ENCODE measurements at regions not wholly inside any gene's neighbourhood (a gene's known extent, or its start where the extent isn't known, plus 50 kb on each side); places are given as distances from the start of the nearest gene placed in this dataset.

- no peak for DNase-seq (ENCODE audit: low spot score)
Measured at GRCh38 chr2:103810875-103811274, 1043.0 kb upstream of the POU3F3 start.

- DNase-seq (ENCODE audit: low spot score), result no peak
Measured at GRCh38 chr2:103814016-103814415, 1039.9 kb upstream of the POU3F3 start.

GRCh38 chr2:103815731-103816130, 1038.2 kb upstream of the POU3F3 start:
- no peak for DNase-seq (ENCODE audit: low spot score)

- DNase-seq (ENCODE audit: low spot score), result no peak
Measured at GRCh38 chr2:103817746-103818145, 1036.2 kb upstream of the POU3F3 start.

GRCh38 chr2:103818176-103818575, 1035.7 kb upstream of the POU3F3 start:
- no peak for DNase-seq (ENCODE audit: low spot score)

GRCh38 chr2:103819599-103819998, 1034.3 kb upstream of the POU3F3 start:
- DNase-seq (ENCODE audit: low spot score), result no peak

GRCh38 chr2:103823847-103824246, 1030.1 kb upstream of the POU3F3 start:
- no peak for DNase-seq (ENCODE audit: low spot score)

GRCh38 chr2:103847276-103847675, 1006.6 kb upstream of the POU3F3 start:
- no peak for DNase-seq (ENCODE audit: low spot score)

- DNase-seq (ENCODE audit: low spot score), result no peak
Measured at GRCh38 chr2:103859238-103859637, 994.7 kb upstream of the POU3F3 start.

GRCh38 chr2:103860016-103860415, 993.9 kb upstream of the POU3F3 start:
- DNase-seq (ENCODE audit: low spot score), result no peak

- no peak for DNase-seq (ENCODE audit: low spot score)
Measured at GRCh38 chr2:103868396-103868795, 985.5 kb upstream of the POU3F3 start.

GRCh38 chr2:103873716-103874351, 980.1 kb upstream of the POU3F3 start:
- no peak for DNase-seq (ENCODE audit: low spot score)

- DNase-seq (ENCODE audit: low spot score), result no peak
Measured at GRCh38 chr2:103875131-103875530, 978.8 kb upstream of the POU3F3 start.

GRCh38 chr2:103875531-103875930, 978.4 kb upstream of the POU3F3 start:
- DNase-seq (ENCODE audit: low spot score), result no peak

GRCh38 chr2:103876611-103877010, 977.3 kb upstream of the POU3F3 start:
- DNase-seq (ENCODE audit: low spot score), result no peak

GRCh38 chr2:103879101-103879500, 974.8 kb upstream of the POU3F3 start:
- no peak for DNase-seq (ENCODE audit: low spot score)

- no peak for DNase-seq (ENCODE audit: low spot score)
Measured at GRCh38 chr2:103880081-103880834, 973.7 kb upstream of the POU3F3 start.

- DNase-seq (ENCODE audit: low spot score), result no peak
Measured at GRCh38 chr2:103887625-103888024, 966.3 kb upstream of the POU3F3 start.

GRCh38 chr2:103896182-103896581, 957.7 kb upstream of the POU3F3 start:
- no peak for DNase-seq (ENCODE audit: low spot score)

GRCh38 chr2:103898561-103898960, 955.4 kb upstream of the POU3F3 start:
- no peak for DNase-seq (ENCODE audit: low spot score)

- DNase-seq (ENCODE audit: low spot score), result no peak
Measured at GRCh38 chr2:103902347-103902746, 951.6 kb upstream of the POU3F3 start.

GRCh38 chr2:103921161-103921560, 932.8 kb upstream of the POU3F3 start:
- DNase-seq (ENCODE audit: low spot score), result no peak

GRCh38 chr2:103942199-103942598, 911.7 kb upstream of the POU3F3 start:
- no peak for DNase-seq (ENCODE audit: low spot score)

GRCh38 chr2:103945083-103945482, 908.8 kb upstream of the POU3F3 start:
- DNase-seq (ENCODE audit: low spot score), result no peak

Measured in putamen (tissue), 1 donor.